IPS-18a (cell line): ENCODE measurements at regions not wholly inside any gene's neighbourhood (a gene's known extent, or its start where the extent isn't known, plus 50 kb on each side); places are given as distances from the start of the nearest gene placed in this dataset.

Experiments
- H3K27ac ChIP-seq: one replicate; pipeline ENCODE4 v1.5.1; 2013; ENCODE audit warnings: low read length
- H3K27me3 ChIP-seq: one replicate; pipeline ENCODE4 v1.6.1; 2013; ENCODE audit warnings: mild to moderate bottlenecking, low read length; ENCODE audit not compliant: control insufficient read depth, insufficient read depth
- H3K36me3 ChIP-seq: one replicate; pipeline ENCODE4 v1.6.1; 2013; ENCODE audit warnings: low read depth, low read length; ENCODE audit not compliant: control insufficient read depth
- H3K4me1 ChIP-seq: one replicate; pipeline ENCODE4 v1.6.1; 2013; ENCODE audit warnings: low read depth, low read length; ENCODE audit not compliant: control insufficient read depth
- H3K4me3 ChIP-seq: one replicate; pipeline ENCODE4 v1.5.1; 2013; ENCODE audit warnings: low read length
- H3K9ac ChIP-seq: one replicate; pipeline ENCODE4 v1.6.1; 2013; ENCODE audit warnings: mild to moderate bottlenecking, low read length, moderate library complexity
- H3K9me3 ChIP-seq: one replicate; pipeline ENCODE4 v1.6.1; 2013; ENCODE audit warnings: low read depth, low read length; ENCODE audit not compliant: control insufficient read depth

DNA sequence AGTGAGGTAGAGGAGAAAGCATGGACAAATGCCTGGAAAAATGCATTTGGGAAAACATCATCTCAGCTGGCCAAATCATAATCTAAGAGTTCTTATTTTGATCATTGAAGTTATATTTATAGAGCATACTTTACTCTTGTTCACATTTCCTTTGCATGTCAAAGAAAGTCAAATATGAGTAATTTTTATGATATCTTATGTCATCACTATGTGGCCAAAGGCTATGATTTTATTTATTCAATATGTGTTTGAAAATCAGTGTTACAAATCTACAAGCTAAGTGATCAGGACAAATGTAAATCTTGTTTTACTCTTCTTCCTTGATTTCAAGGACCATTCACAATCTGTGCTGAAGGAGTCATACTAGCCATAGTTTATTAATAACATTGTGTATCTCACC, 237.2 kb upstream of the DPH6 start:
- Histone ChIP-seq H3K27me3 (no peaks in the 10 kb centered on the region), H3K9ac (no peak overlapping the region), H3K36me3 (no peaks in the 10 kb centered on the region), H3K9me3 (no peaks in the 10 kb centered on the region), H3K27ac (no peak overlapping the region), H3K4me1 (peaks cover 5% of the 10 kb centered on the region), H3K4me3 (no peak overlapping the region)

DNA sequence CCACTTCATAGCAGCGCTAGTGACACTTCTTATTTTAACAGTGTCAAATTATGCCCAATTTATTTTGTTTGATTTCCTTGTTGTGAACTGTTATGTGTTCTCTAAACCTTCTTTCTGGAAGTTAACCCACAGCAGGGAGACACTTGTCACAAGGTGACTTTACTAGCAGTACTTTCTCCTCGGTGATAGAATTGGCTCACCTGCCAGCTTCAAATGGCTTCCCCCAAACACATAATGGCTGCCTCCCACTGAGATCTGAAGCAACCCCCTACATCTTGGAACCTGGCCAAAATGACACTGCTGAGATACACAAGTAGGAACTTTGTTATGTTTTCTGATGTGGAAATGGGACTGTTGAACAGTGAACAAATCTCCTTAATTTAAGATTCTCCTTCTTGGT, 238.8 kb upstream of the DPH6 start:
- Histone ChIP-seq H3K27me3 (no peaks in the 10 kb centered on the region), H3K36me3 (no peaks in the 10 kb centered on the region)

DNA sequence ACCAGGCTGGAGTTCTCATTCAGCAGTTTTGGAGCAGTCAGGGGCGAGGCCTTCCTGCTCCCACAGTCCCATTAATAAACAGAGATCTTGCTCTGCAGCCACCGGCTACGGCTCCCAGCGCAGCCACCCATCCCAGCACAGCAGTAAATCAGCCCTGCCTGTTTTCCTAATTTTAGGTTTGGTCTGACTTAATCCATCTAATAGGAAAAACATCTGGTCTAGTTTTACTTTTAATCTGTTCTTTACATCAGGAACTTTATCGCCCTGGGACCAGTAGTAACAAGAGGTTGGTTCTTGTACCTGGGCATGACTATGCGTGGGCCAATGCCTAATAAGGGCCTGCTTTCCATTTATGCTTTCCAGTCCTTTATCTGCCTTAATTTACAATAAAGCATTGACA, 264.0 kb upstream of the DPH6 start:
- H3K27ac ChIP-seq: no peak overlapping the region
- H3K9ac ChIP-seq: no peak overlapping the region
- no peak overlapping the region for H3K4me3 ChIP-seq
- H3K36me3 ChIP-seq: no peaks in the 10 kb centered on the region
- no peaks in the 10 kb centered on the region for H3K4me1 ChIP-seq
- H3K27me3 ChIP-seq: no peaks in the 10 kb centered on the region
- no peaks in the 10 kb centered on the region for H3K9me3 ChIP-seq

More for the DNA sequence above, 238.8 kb upstream of the DPH6 start:
- Histone ChIP-seq H3K27ac (no peak overlapping the region), H3K9me3 (no peaks in the 10 kb centered on the region), H3K4me1 (peaks cover 5% of the 10 kb centered on the region), H3K9ac (no peak overlapping the region), H3K4me3 (no peak overlapping the region)

DNA sequence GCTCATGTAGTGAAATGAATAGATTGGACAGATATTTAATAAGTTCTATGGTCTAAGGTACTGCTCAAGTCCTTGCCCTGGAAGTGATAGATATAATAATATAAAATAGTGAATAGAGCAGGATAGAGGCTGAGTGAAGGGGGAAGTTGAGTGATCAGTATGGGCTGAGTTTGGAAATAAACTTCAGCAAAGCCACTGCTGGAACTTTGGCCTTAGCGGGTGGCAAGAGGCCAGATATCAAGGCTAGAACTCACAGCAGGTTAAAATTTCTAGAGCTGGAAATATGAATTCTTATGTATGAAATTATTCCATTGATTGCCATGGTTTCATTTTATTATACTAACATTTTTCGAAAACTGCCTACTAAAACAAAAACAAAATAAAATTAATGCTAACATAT, 267.6 kb upstream of the DPH6 start:
- Histone ChIP-seq H3K27me3 (no peaks in the 10 kb centered on the region), H3K4me1 (no peaks in the 10 kb centered on the region), H3K4me3 (no peak overlapping the region), H3K27ac (no peak overlapping the region), H3K9me3 (no peaks in the 10 kb centered on the region), H3K9ac (no peak overlapping the region), H3K36me3 (no peaks in the 10 kb centered on the region)

DNA sequence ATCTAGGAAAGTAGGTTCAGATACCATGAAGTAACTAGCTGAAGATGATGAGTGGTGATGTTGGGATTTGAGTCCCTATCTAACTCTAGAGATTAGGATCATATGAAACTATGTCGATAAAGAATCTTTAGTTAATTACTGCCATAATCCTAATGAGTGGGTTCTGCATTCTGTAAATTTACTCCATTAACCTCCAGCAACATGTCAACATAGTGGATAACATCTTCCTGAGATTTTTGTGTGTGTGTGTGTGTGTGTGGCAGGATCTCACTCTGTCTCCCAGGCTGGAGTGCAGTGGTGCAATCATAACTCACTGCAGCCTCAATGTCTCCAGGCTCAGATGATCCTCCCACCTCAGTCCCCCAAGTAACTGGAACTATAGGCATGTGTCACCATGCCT, 272.9 kb upstream of the DPH6 start:
- Histone ChIP-seq H3K36me3 (no peaks in the 10 kb centered on the region), H3K9ac (no peak overlapping the region), H3K9me3 (no peaks in the 10 kb centered on the region), H3K4me3 (no peak overlapping the region), H3K27ac (no peak overlapping the region), H3K4me1 (no peaks in the 10 kb centered on the region), H3K27me3 (no peaks in the 10 kb centered on the region)

DNA sequence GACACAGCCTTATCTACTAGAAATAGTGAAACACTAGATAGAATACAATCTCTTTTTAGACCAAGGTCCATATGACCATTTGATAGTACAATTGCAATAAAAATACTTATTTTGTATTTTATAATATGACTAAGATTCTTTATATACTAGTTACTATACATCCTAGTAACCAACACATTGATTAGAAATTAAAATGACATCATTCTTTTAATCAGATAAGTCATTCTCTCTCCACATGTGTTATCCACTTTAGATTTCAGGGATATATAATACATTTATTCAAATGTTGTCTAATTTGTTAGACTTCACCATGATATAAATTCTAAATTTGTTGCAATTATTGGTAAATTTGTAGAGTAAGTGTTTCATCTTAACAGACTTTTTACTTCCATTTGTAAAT, 276.2 kb upstream of the DPH6 start:
- Histone ChIP-seq H3K27ac (no peak overlapping the region), H3K36me3 (no peaks in the 10 kb centered on the region), H3K27me3 (no peaks in the 10 kb centered on the region), H3K9me3 (no peaks in the 10 kb centered on the region), H3K9ac (no peak overlapping the region), H3K4me3 (no peak overlapping the region), H3K4me1 (no peaks in the 10 kb centered on the region)

DNA sequence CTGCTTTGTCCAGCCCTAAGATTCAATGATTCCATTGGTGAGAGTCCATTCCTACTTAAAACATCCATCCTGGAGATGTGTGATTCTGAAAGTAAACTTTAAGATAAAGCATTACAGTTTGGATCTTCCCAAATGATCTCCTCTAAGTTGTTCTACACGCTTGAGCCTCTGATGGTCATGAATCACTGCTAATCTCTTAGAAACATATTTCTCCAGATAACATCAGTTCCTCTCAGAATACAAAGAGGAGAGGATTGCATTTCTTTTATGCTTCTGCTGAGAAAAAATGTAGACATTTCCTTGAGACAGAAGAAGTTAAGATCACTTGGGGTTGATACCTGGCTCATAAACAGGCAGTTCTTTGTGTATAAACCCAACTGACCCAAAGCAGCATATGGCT, 281.2 kb upstream of the DPH6 start:
- Histone ChIP-seq H3K4me3 (no peak overlapping the region), H3K9me3 (no peaks in the 10 kb centered on the region), H3K27ac (no peak overlapping the region), H3K4me1 (no peaks in the 10 kb centered on the region), H3K27me3 (no peaks in the 10 kb centered on the region), H3K36me3 (no peaks in the 10 kb centered on the region), H3K9ac (no peak overlapping the region)

DNA sequence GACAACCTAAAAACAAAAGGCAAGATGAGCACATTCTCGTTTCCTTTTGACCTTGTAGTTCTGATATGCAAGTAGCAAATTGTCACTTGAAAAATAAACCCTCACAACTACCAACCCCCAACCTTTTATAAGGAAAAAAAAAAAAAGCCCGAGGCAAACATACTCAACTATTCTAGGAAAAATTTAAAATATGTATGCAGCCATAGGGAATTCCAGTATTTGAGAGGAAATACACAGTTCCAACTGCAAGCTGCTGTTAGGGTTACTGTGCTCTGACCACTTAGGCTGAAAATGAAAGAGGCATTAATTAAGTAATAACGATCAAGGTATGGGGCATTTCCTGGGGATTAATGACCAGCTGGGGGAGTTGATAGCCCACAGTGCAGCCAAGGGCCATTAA, 281.9 kb upstream of the DPH6 start:
- Histone ChIP-seq H3K27me3 (no peaks in the 10 kb centered on the region), H3K4me3 (no peak overlapping the region)

DNA sequence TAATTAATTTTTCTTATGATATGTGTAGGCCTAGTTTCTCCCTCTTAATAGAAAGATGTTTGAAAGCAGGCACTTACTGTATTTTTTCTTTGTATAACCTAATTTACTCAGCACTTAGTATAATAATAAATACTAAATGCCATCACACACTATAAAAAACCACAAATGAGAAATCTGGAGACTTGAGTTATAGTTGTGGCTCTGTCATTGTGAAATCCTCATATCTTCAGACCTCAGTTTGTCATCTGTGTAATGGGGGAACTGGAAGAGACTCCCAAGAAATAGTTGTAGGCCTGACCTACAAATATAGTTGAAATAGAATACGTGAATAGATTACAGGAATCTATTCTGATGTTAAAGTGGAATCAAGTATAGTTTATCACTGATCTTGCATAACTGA, 287.6 kb upstream of the DPH6 start:
- Histone ChIP-seq H3K4me3 (no peak overlapping the region), H3K9me3 (no peaks in the 10 kb centered on the region), H3K27ac (no peak overlapping the region), H3K36me3 (no peaks in the 10 kb centered on the region), H3K4me1 (peaks cover 1% of the 10 kb centered on the region), H3K9ac (no peak overlapping the region), H3K27me3 (no peaks in the 10 kb centered on the region)

More for the DNA sequence above, 281.9 kb upstream of the DPH6 start:
- H3K9me3 ChIP-seq: no peaks in the 10 kb centered on the region
- H3K36me3 ChIP-seq: no peaks in the 10 kb centered on the region
- no peak overlapping the region for H3K9ac ChIP-seq
- no peaks in the 10 kb centered on the region for H3K4me1 ChIP-seq
- H3K27ac ChIP-seq: no peak overlapping the region

DNA sequence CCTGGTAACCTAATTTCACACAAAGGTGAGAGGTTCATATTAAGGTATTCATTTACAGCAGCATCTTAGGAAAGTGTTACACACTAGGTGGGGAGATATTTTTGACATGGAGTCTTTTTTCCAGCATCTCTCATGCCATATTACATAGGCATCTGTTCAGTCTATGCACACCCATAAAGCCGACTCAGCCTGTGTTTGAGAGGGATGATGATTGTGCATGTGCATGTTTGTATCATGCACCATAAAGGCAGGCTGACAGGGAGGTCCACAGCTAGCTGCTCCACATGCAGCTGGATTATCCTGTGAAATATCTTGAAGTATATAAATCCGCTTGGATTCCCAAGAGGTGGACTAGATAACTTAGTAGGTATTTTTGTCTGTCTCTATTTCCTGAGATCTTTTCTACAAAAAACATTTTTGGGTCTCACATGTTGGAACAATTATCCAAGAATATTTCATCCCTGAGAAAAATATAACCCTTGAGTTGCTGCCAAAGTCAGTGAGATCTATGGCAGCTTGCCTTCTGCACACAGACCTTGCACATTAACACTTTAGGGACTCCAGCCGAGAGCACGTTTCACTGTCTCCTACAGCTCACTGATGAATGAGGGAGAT, 288.4 kb upstream of the DPH6 start:
- Histone ChIP-seq H3K9ac (no peak overlapping the region), H3K27ac (no peak overlapping the region), H3K27me3 (no peaks in the 10 kb centered on the region), H3K4me3 (no peak overlapping the region), H3K9me3 (no peaks in the 10 kb centered on the region), H3K36me3 (no peaks in the 10 kb centered on the region), H3K4me1 (peaks cover 8% of the 10 kb centered on the region)

DNA sequence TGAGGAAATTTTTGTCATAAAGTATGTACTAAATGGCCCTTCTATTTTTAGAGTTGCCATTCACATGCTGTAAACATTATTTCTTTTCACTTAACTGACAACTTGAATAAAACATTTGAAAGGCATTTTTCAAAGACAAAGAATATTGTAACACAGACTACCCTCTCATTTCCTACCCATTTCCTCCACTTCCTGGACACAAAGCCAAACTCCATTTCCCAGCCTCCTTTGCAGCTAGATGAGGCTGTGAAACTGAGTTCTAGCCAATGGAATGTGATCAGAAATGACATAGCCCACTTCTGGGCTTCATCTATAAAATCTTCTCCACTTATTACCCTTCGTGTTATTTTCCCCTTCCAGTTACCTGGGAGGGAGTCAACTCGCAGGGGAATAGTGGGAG, 288.9 kb upstream of the DPH6 start:
- no peak overlapping the region for H3K4me3 ChIP-seq
- H3K9me3 ChIP-seq: no peaks in the 10 kb centered on the region
- no peak overlapping the region for H3K27ac ChIP-seq
- H3K27me3 ChIP-seq: no peaks in the 10 kb centered on the region
- H3K36me3 ChIP-seq: no peaks in the 10 kb centered on the region
- H3K9ac ChIP-seq: no peak overlapping the region
- peaks cover 12% of the 10 kb centered on the region for H3K4me1 ChIP-seq

DNA sequence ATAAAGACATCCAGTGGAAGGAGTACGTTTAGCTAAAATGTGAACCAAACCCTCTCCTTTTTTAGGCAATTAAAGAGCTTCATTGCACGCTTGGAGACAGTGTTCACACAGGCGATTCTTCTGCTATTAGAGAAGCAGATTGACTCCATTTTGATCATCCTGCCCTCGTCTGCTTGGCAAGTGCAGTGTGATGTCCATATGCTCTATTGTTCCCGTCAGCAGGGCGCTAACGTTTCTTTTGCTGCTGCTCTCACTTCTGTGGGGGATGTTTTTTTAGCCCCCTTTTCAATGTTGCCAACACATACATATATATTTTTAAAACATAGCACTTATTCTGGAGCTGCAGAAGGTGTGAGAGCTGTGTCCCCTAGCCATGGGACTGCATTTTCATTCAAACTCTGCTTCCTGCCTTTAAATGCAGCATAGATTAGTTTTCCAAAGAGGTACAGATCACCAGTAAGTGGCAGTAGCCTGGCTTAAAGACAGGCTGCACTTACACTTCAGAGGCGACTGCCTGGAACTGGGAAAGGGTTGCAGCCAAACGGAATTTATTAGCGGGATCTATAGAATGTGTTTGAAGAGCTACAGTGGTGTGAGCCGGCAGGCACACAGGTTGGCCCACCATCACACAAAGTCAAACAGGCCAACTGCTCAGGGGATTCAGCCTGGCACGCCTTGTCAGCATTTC, 292.6 kb upstream of the DPH6 start:
- Histone ChIP-seq H3K27ac (no peak overlapping the region), H3K27me3 (no peaks in the 10 kb centered on the region), H3K9me3 (no peaks in the 10 kb centered on the region), H3K36me3 (no peaks in the 10 kb centered on the region), H3K4me1 (peaks cover 12% of the 10 kb centered on the region), H3K9ac (no peak overlapping the region), H3K4me3 (no peak overlapping the region)
